CD14-positive monocyte (primary cell): ENCODE measurements at regions not wholly inside any gene's neighbourhood (a gene's known extent, or its start where the extent isn't known, plus 50 kb on each side); places are given as distances from the start of the nearest gene placed in this dataset.

Source experiments
- DNase-seq, 3 donors: peaks; one replicate each; pipeline ENCODE4 v3.0.0-alpha.2; 2011 to 2022
- H2AFZ ChIP-seq: 2 replicates; pipeline ENCODE4 v1.6.0; 2012; ENCODE audit warnings: mild to moderate bottlenecking, low read depth, low read length, inconsistent platforms; ENCODE audit not compliant: insufficient read depth, poor library complexity, severe bottlenecking
- H3K27ac ChIP-seq, 2 donors: 1 replicate in 1 of 2; 2 replicates in 1 of 2; pipeline ENCODE4 v1.5.1; 2012 to 2013; ENCODE audit warnings: low read length in 2 of 2, control low read depth in 1 of 2, inconsistent platforms in 1 of 2, low read depth in 1 of 2, mild to moderate bottlenecking in 1 of 2
- H3K27me3 ChIP-seq, 2 donors: one replicate each; pipeline versions ENCODE4 v1.6.0 to v1.6.1; 2011 to 2013; ENCODE audit warnings: low read length in 2 of 2; ENCODE audit not compliant: control insufficient read depth in 2 of 2, insufficient read depth in 2 of 2
- H3K36me3 ChIP-seq, 2 donors: replicated peaks in 1 of 2; 1 replicate in 1 of 2; 2 replicates in 1 of 2; pipeline versions ENCODE4 v1.5.1 to v1.6.1; 2012 to 2013; ENCODE audit warnings: low read length in 2 of 2, control low read depth in 1 of 2, inconsistent platforms in 1 of 2, mild to moderate bottlenecking in 1 of 2; ENCODE audit not compliant: insufficient read depth in 2 of 2, control insufficient read depth in 1 of 2
- H3K4me1 ChIP-seq, 2 donors: 1 replicate in 1 of 2; 2 replicates in 1 of 2; pipeline versions ENCODE4 v1.5.1 to v1.6.1; 2012 to 2013; ENCODE audit warnings: low read length in 2 of 2, control low read depth in 1 of 2, inconsistent platforms in 1 of 2, mild to moderate bottlenecking in 1 of 2, moderate library complexity in 1 of 2; ENCODE audit not compliant: insufficient read depth in 2 of 2, control insufficient read depth in 1 of 2
- H3K4me2 ChIP-seq: replicated peaks from 2 replicates; pipeline ENCODE3; 2012; ENCODE audit warnings: low read length, moderate library complexity, mild to moderate bottlenecking; ENCODE audit not compliant: poor library complexity, severe bottlenecking; ENCODE audit errors: extremely low read depth
- H3K4me3 ChIP-seq, 3 experiments: fragments of 200-600 bp in 1 of 3; sonication (generic) in 1 of 3; replicated peaks in 1 of 3; 1 replicate in 2 of 3; 2 replicates in 1 of 3; pipeline ENCODE4 v1.5.1; 2011 to 2013; ENCODE audit warnings: low read length in 3 of 3, mild to moderate bottlenecking in 3 of 3, control low read depth in 2 of 3, low read depth in 2 of 3, inconsistent platforms in 1 of 3, moderate library complexity in 1 of 3
- H3K79me2 ChIP-seq: 2 replicates; pipeline ENCODE4 v1.6.0; 2012; ENCODE audit warnings: mild to moderate bottlenecking, control low read depth, inconsistent platforms, low read length, moderate library complexity; ENCODE audit not compliant: insufficient read depth
- H3K9ac ChIP-seq: 2 replicates; pipeline ENCODE4 v1.6.0; 2017; ENCODE audit warnings: low read length, mild to moderate bottlenecking; ENCODE audit not compliant: insufficient read depth, poor library complexity, severe bottlenecking
- H3K9me3 ChIP-seq, 2 donors: replicated peaks in 1 of 2; 1 replicate in 1 of 2; 2 replicates in 1 of 2; pipeline versions ENCODE4 v1.5.1 to v1.6.1; 2012 to 2013; ENCODE audit warnings: low read length in 2 of 2, control low read depth in 1 of 2; ENCODE audit not compliant: control insufficient read depth in 1 of 2, insufficient read depth in 1 of 2
- H4K20me1 ChIP-seq: 2 replicates; pipeline ENCODE4 v1.6.0; 2012; ENCODE audit warnings: mild to moderate bottlenecking, low read length, control low read depth, moderate library complexity; ENCODE audit not compliant: insufficient read depth
- H3K27ac Mint-ChIP-seq, 7 donors: one replicate each; pipeline ENCODE4 v1.8.0; 2020; ENCODE audit warnings: mild to moderate bottlenecking in 7 of 7, mixed read lengths in 7 of 7, moderate library complexity in 6 of 7, inconsistent platforms in 2 of 7
- H3K27me3 Mint-ChIP-seq, 3 donors: one replicate each; pipeline ENCODE4 v1.8.0; 2021 to 2022; ENCODE audit warnings: low read depth in 3 of 3, mild to moderate bottlenecking in 3 of 3, mixed read lengths in 3 of 3, moderate library complexity in 3 of 3, inconsistent platforms in 1 of 3
- H3K36me3 Mint-ChIP-seq, 2 donors: one replicate each; pipeline ENCODE4 v1.8.0; 2020; ENCODE audit warnings: mixed read lengths in 2 of 2, inconsistent platforms in 1 of 2, mild to moderate bottlenecking in 1 of 2
- H3K4me1 Mint-ChIP-seq: one replicate; pipeline ENCODE4 v1.8.0; 2020; ENCODE audit warnings: mild to moderate bottlenecking, mixed read lengths
- H3K4me3 Mint-ChIP-seq, 2 donors: one replicate each; pipeline ENCODE4 v1.8.0; 2020; ENCODE audit warnings: mild to moderate bottlenecking in 2 of 2, mixed read lengths in 2 of 2, moderate library complexity in 1 of 2
- H3K9me3 Mint-ChIP-seq, 7 donors: one replicate each; pipeline ENCODE4 v1.8.0; 2020 to 2022; ENCODE audit warnings: mixed read lengths in 7 of 7, mild to moderate bottlenecking in 6 of 7, moderate library complexity in 6 of 7, inconsistent platforms in 2 of 7
- WGBS: methylation state at CpG from one replicate; pipeline ENCODE4 v1.1.5; 2013; ENCODE audit warnings: missing lambda C conversion rate; ENCODE audit not compliant: insufficient coverage; 5-methylcytosine and 5-hydroxymethylcytosine counted together
- intact Hi-C, 2 donors: fragments of 100-400 bp; cut with micrococcal nuclease; formaldehyde crosslinking; loops; one replicate each; pipeline versions ENCODE4 v1.15.0 to v1.15.1; 2023
- TF ChIP-seq, protein P1 (sequence below): fragments of 200-600 bp; IDR thresholded peaks from one replicate; pipeline ENCODE4 v1.8.0; 2022; ENCODE audit warnings: antibody characterized with exemption, mild to moderate bottlenecking

DNA sequence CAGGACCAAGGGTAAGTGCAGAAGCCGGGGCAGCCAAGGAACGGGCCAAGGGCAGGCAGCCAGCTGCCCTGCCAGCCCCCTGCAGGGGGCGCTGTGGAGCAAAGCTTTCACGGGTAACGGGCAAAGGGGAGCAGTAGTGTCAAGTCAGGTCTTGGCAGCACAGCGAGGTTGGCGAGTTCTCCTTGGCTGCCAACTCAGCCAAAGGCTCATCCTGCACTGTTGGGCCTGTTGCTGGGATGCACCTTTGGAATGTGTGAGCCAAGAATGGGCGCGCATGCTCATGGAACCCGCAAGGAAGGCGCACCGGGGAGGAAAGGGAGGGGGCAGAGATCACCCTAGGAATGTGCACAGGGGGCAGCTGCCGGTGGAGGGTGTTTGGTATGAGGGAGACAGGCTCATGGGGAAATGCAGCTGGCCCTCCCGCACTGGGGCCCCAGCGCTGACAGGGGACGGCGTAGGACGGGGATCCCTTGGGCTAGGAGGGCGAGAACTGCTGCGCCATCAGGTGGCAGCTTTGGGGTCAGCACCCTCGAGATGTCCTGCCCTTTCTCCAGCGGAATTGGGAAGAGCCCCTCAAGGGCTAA, 138.0 kb downstream of the ASCL4 start:
- no peaks in the 10 kb centered on the region for H4K20me1 ChIP-seq
- intact Hi-C loops: no loop called here
- no peak overlapping the region for H3K27ac ChIP-seq
- H2AFZ ChIP-seq: peak overlapping the region; percentile 86
- H3K36me3 Mint-ChIP-seq: no peaks in the 10 kb centered on the region
- peak; percentile 39 to 54 (median 41) for DNase-seq
- peak overlapping the region in 1 of 7 donors; percentile 48 for H3K27ac Mint-ChIP-seq
- H3K27me3 ChIP-seq: peaks cover 0 to 8% of the 10 kb centered on the region in 2 donors
- H3K9ac ChIP-seq: no peak overlapping the region
- H3K27me3 Mint-ChIP-seq: peaks cover 2 to 22% (median 18%) of the 10 kb centered on the region in 3 donors
- TF ChIP-seq, protein P1, sequence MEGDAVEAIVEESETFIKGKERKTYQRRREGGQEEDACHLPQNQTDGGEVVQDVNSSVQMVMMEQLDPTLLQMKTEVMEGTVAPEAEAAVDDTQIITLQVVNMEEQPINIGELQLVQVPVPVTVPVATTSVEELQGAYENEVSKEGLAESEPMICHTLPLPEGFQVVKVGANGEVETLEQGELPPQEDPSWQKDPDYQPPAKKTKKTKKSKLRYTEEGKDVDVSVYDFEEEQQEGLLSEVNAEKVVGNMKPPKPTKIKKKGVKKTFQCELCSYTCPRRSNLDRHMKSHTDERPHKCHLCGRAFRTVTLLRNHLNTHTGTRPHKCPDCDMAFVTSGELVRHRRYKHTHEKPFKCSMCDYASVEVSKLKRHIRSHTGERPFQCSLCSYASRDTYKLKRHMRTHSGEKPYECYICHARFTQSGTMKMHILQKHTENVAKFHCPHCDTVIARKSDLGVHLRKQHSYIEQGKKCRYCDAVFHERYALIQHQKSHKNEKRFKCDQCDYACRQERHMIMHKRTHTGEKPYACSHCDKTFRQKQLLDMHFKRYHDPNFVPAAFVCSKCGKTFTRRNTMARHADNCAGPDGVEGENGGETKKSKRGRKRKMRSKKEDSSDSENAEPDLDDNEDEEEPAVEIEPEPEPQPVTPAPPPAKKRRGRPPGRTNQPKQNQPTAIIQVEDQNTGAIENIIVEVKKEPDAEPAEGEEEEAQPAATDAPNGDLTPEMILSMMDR: peak; percentile 91
- peak overlapping the region; percentile 81 to 92 for H3K4me3 Mint-ChIP-seq
- peaks cover 10% of the 10 kb centered on the region for H3K4me1 Mint-ChIP-seq
- H3K9me3 ChIP-seq: no peaks in the 10 kb centered on the region
- peak overlapping the region; percentile 2 to 72 (median 40) for H3K4me3 ChIP-seq
- whole genome bisulfite sequencing: 0% methylated on average over 18 of the region's 22 CpGs
- H3K79me2 ChIP-seq: no peaks in the 10 kb centered on the region
- peak overlapping the region; percentile 69 for H3K4me2 ChIP-seq
- no peaks in the 10 kb centered on the region for H3K9me3 Mint-ChIP-seq
- peaks cover 6 to 7% of the 10 kb centered on the region in 2 donors for H3K4me1 ChIP-seq
- no peaks in the 10 kb centered on the region for H3K36me3 ChIP-seq

DNA sequence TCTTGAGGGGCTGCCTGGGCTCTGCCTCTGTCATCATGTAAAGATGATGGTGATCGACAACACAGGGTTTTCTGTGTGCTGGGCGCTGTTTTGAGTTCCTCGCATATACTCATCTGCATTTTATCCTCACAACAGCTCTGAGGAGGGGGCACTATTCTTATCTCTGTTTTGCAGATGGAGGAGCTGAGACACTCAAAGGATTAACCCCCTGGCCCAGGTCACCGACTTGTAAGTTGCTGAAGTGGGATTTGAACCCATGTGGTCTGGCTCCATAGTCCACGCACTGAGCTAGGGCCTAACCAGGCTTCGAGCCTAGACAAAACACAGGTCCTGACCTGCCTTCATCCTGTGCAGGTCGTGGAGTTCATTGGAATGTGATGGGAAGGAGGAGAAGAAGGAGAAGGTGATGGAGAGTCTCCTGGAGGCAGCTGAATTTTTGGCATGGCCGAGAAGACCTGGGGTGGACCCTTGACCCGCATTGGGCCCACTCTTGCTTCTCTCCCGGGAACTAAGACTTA, 140.0 kb downstream of the ASCL4 start:
- intact Hi-C loops: no loop called here
- Histone ChIP-seq H3K79me2 (no peaks in the 10 kb centered on the region), H3K4me3 (no peak overlapping the region), H3K27ac (no peak overlapping the region), H3K27me3 (peaks cover 0 to 12% of the 10 kb centered on the region in 2 donors), H3K4me2 (no peak overlapping the region), H3K9ac (no peak overlapping the region), H4K20me1 (no peaks in the 10 kb centered on the region), H3K36me3 (no peaks in the 10 kb centered on the region), H2AFZ (no peak overlapping the region), H3K9me3 (no peaks in the 10 kb centered on the region), H3K4me1 (peaks cover 6 to 7% of the 10 kb centered on the region in 2 donors)
- no peak overlapping the region for H3K4me3 Mint-ChIP-seq
- H3K27me3 Mint-ChIP-seq: peaks cover 3 to 21% (median 17%) of the 10 kb centered on the region in 3 donors
- 85% methylated on average over 6 of the region's 10 CpGs for WGBS
- no peak for DNase-seq
- no peaks in the 10 kb centered on the region for H3K9me3 Mint-ChIP-seq
- no peak overlapping the region for H3K27ac Mint-ChIP-seq
- no peaks in the 10 kb centered on the region for H3K36me3 Mint-ChIP-seq
- TF ChIP-seq, protein P1: no peak
- H3K4me1 Mint-ChIP-seq: peaks cover 10% of the 10 kb centered on the region
